Uterus (tissue), 2 donors: ENCODE measurements at regions not wholly inside any gene's neighbourhood (a gene's known extent, or its start where the extent isn't known, plus 50 kb on each side); places are given as distances from the start of the nearest gene placed in this dataset.

Experiments
- POLR2A ChIP-seq, 2 donors: fragments of 450-650 bp; IDR thresholded peaks; one replicate each; pipeline ENCODE4 v1.6.1; 2016; ENCODE audit warnings: antibody characterized with exemption in 2 of 2, mild to moderate bottlenecking in 1 of 2, moderate library complexity in 1 of 2
- TF ChIP-seq, protein P1 (sequence below), 4 experiments: fragments of 200-600 bp in 2 of 4; fragments of 450-650 bp in 2 of 4; sonication (generic) in 2 of 4; IDR thresholded peaks; one replicate each; pipeline ENCODE4 v1.5.1; 2016 to 2019; ENCODE audit warnings: antibody characterized with exemption in 4 of 4, mild to moderate bottlenecking in 2 of 4, moderate library complexity in 1 of 4

DNA sequence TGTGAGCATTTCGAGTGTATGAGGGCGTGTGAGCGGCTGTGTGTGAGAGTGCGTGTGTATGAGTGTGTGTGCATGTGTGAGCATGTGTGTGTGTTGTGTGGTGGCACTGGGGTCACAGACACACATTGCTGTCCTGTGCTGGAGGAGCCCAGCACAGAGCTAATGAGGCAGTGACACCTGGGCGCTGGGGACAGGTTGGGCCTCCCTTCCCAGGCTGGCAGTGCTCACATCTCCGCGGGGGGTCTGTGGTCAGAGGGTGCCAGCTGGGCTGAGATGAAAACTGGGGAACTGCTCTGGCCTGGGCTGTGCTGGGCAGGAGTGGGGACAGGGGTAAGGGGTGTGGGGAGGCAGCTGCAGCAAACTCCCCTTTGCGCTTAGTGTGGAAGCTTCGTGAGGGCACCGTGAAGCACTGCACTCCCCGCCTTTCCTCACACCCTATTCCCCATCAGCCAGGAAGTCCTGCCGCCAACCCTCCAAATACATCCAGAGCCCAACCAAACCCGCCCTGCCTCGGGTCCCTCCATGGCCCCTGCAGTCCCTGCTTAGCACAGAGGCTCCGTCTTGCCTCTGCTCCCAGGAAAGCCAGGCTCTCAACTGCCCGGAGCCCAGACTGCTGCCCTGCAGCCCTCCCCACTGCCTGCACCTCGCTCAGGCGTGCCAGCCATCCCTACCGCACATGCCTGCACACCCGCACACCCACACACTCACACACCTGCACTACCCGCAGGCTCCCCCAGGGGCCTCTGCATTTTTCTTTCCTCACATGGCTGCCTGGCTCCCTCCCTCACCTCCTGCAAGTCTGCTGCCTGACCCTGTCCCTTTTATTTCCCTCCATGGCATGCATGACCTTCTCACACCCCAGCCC, 62.0 kb upstream of the THY1 start:
- TF ChIP-seq, protein P1, sequence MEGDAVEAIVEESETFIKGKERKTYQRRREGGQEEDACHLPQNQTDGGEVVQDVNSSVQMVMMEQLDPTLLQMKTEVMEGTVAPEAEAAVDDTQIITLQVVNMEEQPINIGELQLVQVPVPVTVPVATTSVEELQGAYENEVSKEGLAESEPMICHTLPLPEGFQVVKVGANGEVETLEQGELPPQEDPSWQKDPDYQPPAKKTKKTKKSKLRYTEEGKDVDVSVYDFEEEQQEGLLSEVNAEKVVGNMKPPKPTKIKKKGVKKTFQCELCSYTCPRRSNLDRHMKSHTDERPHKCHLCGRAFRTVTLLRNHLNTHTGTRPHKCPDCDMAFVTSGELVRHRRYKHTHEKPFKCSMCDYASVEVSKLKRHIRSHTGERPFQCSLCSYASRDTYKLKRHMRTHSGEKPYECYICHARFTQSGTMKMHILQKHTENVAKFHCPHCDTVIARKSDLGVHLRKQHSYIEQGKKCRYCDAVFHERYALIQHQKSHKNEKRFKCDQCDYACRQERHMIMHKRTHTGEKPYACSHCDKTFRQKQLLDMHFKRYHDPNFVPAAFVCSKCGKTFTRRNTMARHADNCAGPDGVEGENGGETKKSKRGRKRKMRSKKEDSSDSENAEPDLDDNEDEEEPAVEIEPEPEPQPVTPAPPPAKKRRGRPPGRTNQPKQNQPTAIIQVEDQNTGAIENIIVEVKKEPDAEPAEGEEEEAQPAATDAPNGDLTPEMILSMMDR (IDR thresholded peaks at IDR 0.05), result no peak
- TF ChIP-seq POLR2A (IDR thresholded peaks at IDR 0.05), result no peak
